Mucosa of rectum (tissue), 2 donors: ENCODE measurements at regions not wholly inside any gene's neighbourhood (a gene's known extent, or its start where the extent isn't known, plus 50 kb on each side); places are given as distances from the start of the nearest gene placed in this dataset.

Experiments used
- H3K27ac ChIP-seq, 2 donors: one replicate each; pipeline ENCODE4 v1.7.0; 2013; ENCODE audit warnings: inconsistent platforms in 2 of 2, low read depth in 2 of 2, low read length in 2 of 2
- H3K27me3 ChIP-seq, 2 donors: one replicate each; pipeline ENCODE4 v1.7.0; 2013; ENCODE audit warnings: low read length in 2 of 2; ENCODE audit not compliant: control insufficient read depth in 2 of 2, insufficient read depth in 2 of 2
- H3K36me3 ChIP-seq, 2 donors: one replicate each; pipeline ENCODE4 v1.7.0; 2013; ENCODE audit warnings: low read length in 2 of 2; ENCODE audit not compliant: control insufficient read depth in 2 of 2, insufficient read depth in 2 of 2
- H3K4me1 ChIP-seq, 2 donors: one replicate each; pipeline ENCODE4 v1.7.0; 2013; ENCODE audit warnings: low read length in 2 of 2, mild to moderate bottlenecking in 1 of 2; ENCODE audit not compliant: control insufficient read depth in 2 of 2, insufficient read depth in 2 of 2
- H3K4me3 ChIP-seq, 2 donors: one replicate each; pipeline ENCODE4 v1.7.0; 2013; ENCODE audit warnings: low read length in 2 of 2
- H3K9ac ChIP-seq, 2 donors: one replicate each; pipeline ENCODE4 v1.7.0; 2013; ENCODE audit warnings: low read length in 2 of 2, low read depth in 1 of 2, mild to moderate bottlenecking in 1 of 2
- H3K9me3 ChIP-seq, 2 donors: one replicate each; pipeline ENCODE4 v1.7.0; 2013; ENCODE audit warnings: low read length in 2 of 2; ENCODE audit not compliant: control insufficient read depth in 2 of 2
- donor health status: healthy.
- donor health status: Normal muscosa, but diverticular disease.

GRCh38 chr6:19435755-19436154, 401.4 kb upstream of the ID4 start:
- H3K9ac ChIP-seq: no peak overlapping the region
- no peaks in the 10 kb centered on the region for H3K9me3 ChIP-seq
- no peaks in the 10 kb centered on the region for H3K27me3 ChIP-seq
- H3K27ac ChIP-seq: no peak overlapping the region
- H3K4me1 ChIP-seq: no peaks in the 10 kb centered on the region
- H3K4me3 ChIP-seq: no peak overlapping the region
- H3K36me3 ChIP-seq: no peaks in the 10 kb centered on the region

- Histone ChIP-seq H3K36me3 (no peaks in the 10 kb centered on the region), H3K4me1 (no peaks in the 10 kb centered on the region), H3K27me3 (no peaks in the 10 kb centered on the region), H3K27ac (no peak overlapping the region), H3K9me3 (no peaks in the 10 kb centered on the region), H3K4me3 (no peak overlapping the region), H3K9ac (no peak overlapping the region)
Observed at GRCh38 chr6:19438566-19439353, 398.4 kb upstream of the ID4 start.

GRCh38 chr6:19440531-19440930, 396.6 kb upstream of the ID4 start:
- Histone ChIP-seq H3K4me3 (no peak overlapping the region), H3K9me3 (no peaks in the 10 kb centered on the region), H3K27ac (no peak overlapping the region), H3K9ac (no peak overlapping the region), H3K4me1 (no peaks in the 10 kb centered on the region), H3K27me3 (no peaks in the 10 kb centered on the region), H3K36me3 (no peaks in the 10 kb centered on the region)

- H3K9me3 ChIP-seq: no peaks in the 10 kb centered on the region
- H3K9ac ChIP-seq: no peak overlapping the region
- no peak overlapping the region for H3K4me3 ChIP-seq
- H3K4me1 ChIP-seq: no peaks in the 10 kb centered on the region
- no peaks in the 10 kb centered on the region for H3K36me3 ChIP-seq
- H3K27me3 ChIP-seq: no peaks in the 10 kb centered on the region
- H3K27ac ChIP-seq: no peak overlapping the region
Observed at GRCh38 chr6:19443411-19443810, 393.8 kb upstream of the ID4 start.

GRCh38 chr6:19444041-19444440, 393.1 kb upstream of the ID4 start:
- Histone ChIP-seq H3K27me3 (no peaks in the 10 kb centered on the region), H3K9me3 (no peaks in the 10 kb centered on the region), H3K9ac (no peak overlapping the region), H3K36me3 (no peaks in the 10 kb centered on the region), H3K4me3 (no peak overlapping the region), H3K4me1 (no peaks in the 10 kb centered on the region), H3K27ac (no peak overlapping the region)

GRCh38 chr6:19444481-19444880, 392.7 kb upstream of the ID4 start:
- Histone ChIP-seq H3K36me3 (no peaks in the 10 kb centered on the region), H3K4me1 (no peaks in the 10 kb centered on the region), H3K27me3 (no peaks in the 10 kb centered on the region), H3K9me3 (no peaks in the 10 kb centered on the region), H3K9ac (no peak overlapping the region), H3K4me3 (no peak overlapping the region), H3K27ac (no peak overlapping the region)

- H3K4me1 ChIP-seq: no peaks in the 10 kb centered on the region
- H3K27me3 ChIP-seq: no peaks in the 10 kb centered on the region
- no peak overlapping the region for H3K9ac ChIP-seq
- no peaks in the 10 kb centered on the region for H3K9me3 ChIP-seq
- H3K27ac ChIP-seq: no peak overlapping the region
- H3K4me3 ChIP-seq: no peak overlapping the region
- H3K36me3 ChIP-seq: no peaks in the 10 kb centered on the region
Observed at GRCh38 chr6:19446570-19446969, 390.6 kb upstream of the ID4 start.

- no peak overlapping the region for H3K4me3 ChIP-seq
- no peaks in the 10 kb centered on the region for H3K36me3 ChIP-seq
- no peak overlapping the region for H3K27ac ChIP-seq
- no peaks in the 10 kb centered on the region for H3K27me3 ChIP-seq
- no peak overlapping the region for H3K9ac ChIP-seq
- no peaks in the 10 kb centered on the region for H3K9me3 ChIP-seq
- H3K4me1 ChIP-seq: no peaks in the 10 kb centered on the region
Observed at GRCh38 chr6:19450651-19451050, 386.5 kb upstream of the ID4 start.

- no peak overlapping the region for H3K27ac ChIP-seq
- no peaks in the 10 kb centered on the region for H3K4me1 ChIP-seq
- H3K27me3 ChIP-seq: no peaks in the 10 kb centered on the region
- no peaks in the 10 kb centered on the region for H3K9me3 ChIP-seq
- H3K36me3 ChIP-seq: no peaks in the 10 kb centered on the region
- H3K9ac ChIP-seq: no peak overlapping the region
- no peak overlapping the region for H3K4me3 ChIP-seq
Observed at GRCh38 chr6:19452495-19452894, 384.7 kb upstream of the ID4 start.

- no peaks in the 10 kb centered on the region for H3K9me3 ChIP-seq
- no peaks in the 10 kb centered on the region for H3K4me1 ChIP-seq
- no peak overlapping the region for H3K9ac ChIP-seq
- H3K27ac ChIP-seq: no peak overlapping the region
- no peak overlapping the region for H3K4me3 ChIP-seq
- no peaks in the 10 kb centered on the region for H3K27me3 ChIP-seq
- H3K36me3 ChIP-seq: no peaks in the 10 kb centered on the region
Observed at GRCh38 chr6:19454001-19454720, 383.0 kb upstream of the ID4 start.
